ENCODE measurements at regions not wholly inside any gene's neighbourhood (a gene's known extent, or its start where the extent isn't known, plus 50 kb on each side); places are given as distances from the start of the nearest gene placed in this dataset.

- no peaks in the 10 kb centered on the region for H3K9me3 ChIP-seq (ENCODE audit: control insufficient read depth in 2 of 2, low read length in 2 of 2)
- ATAC-seq (ENCODE audit: low read depth in 2 of 2) (no peak), DNase-seq (no peak)
- H3K27ac ChIP-seq (ENCODE audit: insufficient read depth, low read length, poor library complexity, severe bottlenecking): peak overlapping the region; percentile 57
- H3K27me3 ChIP-seq (ENCODE audit: control insufficient read depth, insufficient read depth, low read length): no peaks in the 10 kb centered on the region
- Mint-ChIP-seq H3K4me3 (peak overlapping the region in 3 of 4 donors; percentile 60 to 81 (median 75)), H3K36me3 (no peaks in the 10 kb centered on the region), H3K9me3 (no peaks in the 10 kb centered on the region), H3K27ac (peak overlapping the region; percentile 63 to 96 (median 90)), H3K4me1 (peaks cover 0 to 74% (median 27%) of the 10 kb centered on the region in 4 donors), H3K27me3 (no peaks in the 10 kb centered on the region)
- H3K4me1 ChIP-seq (ENCODE audit: control insufficient read depth, insufficient read depth, low read length, poor library complexity, severe bottlenecking): peaks cover 67% of the 10 kb centered on the region
- peaks cover 13% of the 10 kb centered on the region for H3K36me3 ChIP-seq (ENCODE audit: control insufficient read depth, insufficient read depth, low read length)
- H3K4me3 ChIP-seq (ENCODE audit: low read depth, low read length): peak overlapping the region; percentile 15
Observed at GRCh38 chr17:77420095-77420803, 279.5 kb downstream of the SEC14L1 start.

GRCh38 chr17:77420804-77421629 lies 280.2 kb downstream of the SEC14L1 start:
- Histone ChIP-seq H3K9me3 (ENCODE audit: control insufficient read depth in 2 of 2, low read length in 2 of 2) (no peaks in the 10 kb centered on the region), H3K4me1 (ENCODE audit: control insufficient read depth, insufficient read depth, low read length, poor library complexity, severe bottlenecking) (peaks cover 69% of the 10 kb centered on the region), H3K36me3 (ENCODE audit: control insufficient read depth, insufficient read depth, low read length) (peaks cover 13% of the 10 kb centered on the region), H3K27ac (ENCODE audit: insufficient read depth, low read length, poor library complexity, severe bottlenecking) (peak overlapping the region; percentile 57), H3K4me3 (ENCODE audit: low read depth, low read length) (peak overlapping the region; percentile 15), H3K27me3 (ENCODE audit: control insufficient read depth, insufficient read depth, low read length) (no peaks in the 10 kb centered on the region)
- Mint-ChIP-seq H3K9me3 (no peaks in the 10 kb centered on the region), H3K27ac (peak overlapping the region; percentile 66 to 96 (median 90)), H3K4me3 (peak overlapping the region; percentile 60 to 81 (median 72)), H3K36me3 (no peaks in the 10 kb centered on the region), H3K4me1 (peaks cover 0 to 74% (median 25%) of the 10 kb centered on the region in 4 donors), H3K27me3 (no peaks in the 10 kb centered on the region)
- DNase-seq: peak in 1 of 3 donors; percentile 39
- peak; percentile 19 to 41 for ATAC-seq (ENCODE audit: low read depth in 2 of 2)

DNA sequence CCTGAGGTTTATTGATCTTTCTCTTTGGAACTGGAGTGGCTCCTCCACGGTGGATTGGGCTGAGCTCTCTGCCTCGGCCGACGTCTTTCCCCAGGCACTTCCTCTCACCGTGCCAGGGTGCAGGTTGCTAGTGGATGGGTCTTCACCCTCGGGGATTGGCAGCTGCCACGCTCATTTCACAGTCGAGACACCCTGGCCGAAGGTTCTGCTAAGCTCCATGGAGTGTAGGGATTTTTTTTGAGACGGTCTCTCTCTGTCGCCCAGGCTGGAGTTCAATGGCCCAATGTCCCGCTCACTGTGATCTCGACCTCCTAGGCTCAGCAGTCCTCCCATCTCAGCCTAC lies 280.8 kb downstream of the SEC14L1 start:
- ATAC-seq (ENCODE audit: low read depth in 2 of 2) (no peak), DNase-seq (no peak)
- Mint-ChIP-seq H3K9me3 (no peaks in the 10 kb centered on the region), H3K27me3 (no peaks in the 10 kb centered on the region), H3K4me3 (peak overlapping the region; percentile 60 to 81 (median 72)), H3K36me3 (no peaks in the 10 kb centered on the region), H3K27ac (peak overlapping the region in 2 of 3 donors; percentile 90 to 96), H3K4me1 (peaks cover 0 to 74% (median 24%) of the 10 kb centered on the region in 4 donors)
- peaks cover 69% of the 10 kb centered on the region for H3K4me1 ChIP-seq (ENCODE audit: control insufficient read depth, insufficient read depth, low read length, poor library complexity, severe bottlenecking)
- peaks cover 10% of the 10 kb centered on the region for H3K36me3 ChIP-seq (ENCODE audit: control insufficient read depth, insufficient read depth, low read length)
- H3K4me3 ChIP-seq (ENCODE audit: low read depth, low read length): no peak overlapping the region
- H3K27ac ChIP-seq (ENCODE audit: insufficient read depth, low read length, poor library complexity, severe bottlenecking): peak overlapping the region; percentile 57
- no peaks in the 10 kb centered on the region for H3K9me3 ChIP-seq (ENCODE audit: control insufficient read depth in 2 of 2, low read length in 2 of 2)
- H3K27me3 ChIP-seq (ENCODE audit: control insufficient read depth, insufficient read depth, low read length): no peaks in the 10 kb centered on the region

DNA sequence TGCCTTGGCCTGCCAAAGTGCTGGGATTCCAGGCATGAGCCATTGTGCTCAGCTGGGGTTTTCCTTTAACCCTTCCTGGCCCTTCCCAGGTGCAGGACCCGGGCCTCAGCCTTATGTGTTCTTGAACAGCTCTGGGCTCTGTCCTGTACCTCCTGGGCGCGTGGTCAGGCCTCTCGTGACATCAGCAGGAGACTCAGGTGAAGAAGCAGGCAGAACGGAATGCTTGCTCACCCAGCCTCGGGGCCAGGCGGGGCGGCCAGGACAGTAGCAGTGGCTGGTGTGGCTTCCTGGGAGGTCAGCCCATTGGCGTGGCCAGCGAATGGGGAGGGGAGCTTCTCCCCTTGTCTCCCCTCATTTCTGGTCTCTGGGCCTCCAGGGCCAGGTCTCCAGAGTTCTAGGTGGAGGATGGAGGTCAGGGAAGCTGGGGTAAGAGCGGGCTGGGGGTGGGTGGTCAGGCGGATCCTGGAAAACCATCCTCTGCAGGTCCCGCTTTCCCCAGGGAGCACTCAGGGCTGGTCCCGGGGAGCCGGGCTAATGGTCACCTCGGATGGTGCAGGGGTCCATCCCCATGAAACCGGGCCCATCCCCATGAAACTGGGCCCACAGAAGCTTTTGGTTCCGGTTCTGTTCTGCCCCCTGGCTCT lies 281.5 kb downstream of the SEC14L1 start:
- Histone ChIP-seq H3K9me3 (ENCODE audit: control insufficient read depth in 2 of 2, low read length in 2 of 2) (no peaks in the 10 kb centered on the region), H3K27me3 (ENCODE audit: control insufficient read depth, insufficient read depth, low read length) (no peaks in the 10 kb centered on the region), H3K36me3 (ENCODE audit: control insufficient read depth, insufficient read depth, low read length) (peaks cover 9% of the 10 kb centered on the region), H3K27ac (ENCODE audit: insufficient read depth, low read length, poor library complexity, severe bottlenecking) (peak overlapping the region; percentile 2), H3K4me1 (ENCODE audit: control insufficient read depth, insufficient read depth, low read length, poor library complexity, severe bottlenecking) (peaks cover 68% of the 10 kb centered on the region), H3K4me3 (ENCODE audit: low read depth, low read length) (no peak overlapping the region)
- H3K27me3 Mint-ChIP-seq: no peaks in the 10 kb centered on the region
- H3K36me3 Mint-ChIP-seq: no peaks in the 10 kb centered on the region
- DNase-seq (no peak), ATAC-seq (ENCODE audit: low read depth in 2 of 2) (no peak)
- H3K4me1 Mint-ChIP-seq: peaks cover 0 to 74% (median 27%) of the 10 kb centered on the region in 4 donors
- no peak overlapping the region for H3K4me3 Mint-ChIP-seq
- H3K27ac Mint-ChIP-seq: peak overlapping the region; percentile 55 to 82 (median 78)
- H3K9me3 Mint-ChIP-seq: no peaks in the 10 kb centered on the region

GRCh38 chr17:77422748-77423113 lies 282.0 kb downstream of the SEC14L1 start:
- H3K9me3 Mint-ChIP-seq: no peaks in the 10 kb centered on the region
- H3K9me3 ChIP-seq (ENCODE audit: control insufficient read depth in 2 of 2, low read length in 2 of 2): no peaks in the 10 kb centered on the region
- no peaks in the 10 kb centered on the region for H3K27me3 Mint-ChIP-seq
- H3K27me3 ChIP-seq (ENCODE audit: control insufficient read depth, insufficient read depth, low read length): no peaks in the 10 kb centered on the region
- peaks cover 71% of the 10 kb centered on the region for H3K4me1 ChIP-seq (ENCODE audit: control insufficient read depth, insufficient read depth, low read length, poor library complexity, severe bottlenecking)
- H3K36me3 ChIP-seq (ENCODE audit: control insufficient read depth, insufficient read depth, low read length): peaks cover 6% of the 10 kb centered on the region
- H3K4me1 Mint-ChIP-seq: peaks cover 0 to 74% (median 26%) of the 10 kb centered on the region in 4 donors
- ATAC-seq (ENCODE audit: low read depth in 2 of 2) (no peak), DNase-seq (no peak)
- H3K27ac Mint-ChIP-seq: peak overlapping the region; percentile 74 to 82 (median 78)
- no peaks in the 10 kb centered on the region for H3K36me3 Mint-ChIP-seq
- H3K27ac ChIP-seq (ENCODE audit: insufficient read depth, low read length, poor library complexity, severe bottlenecking): peak overlapping the region; percentile 2
- peak overlapping the region in 3 of 4 donors; percentile 14 to 64 (median 36) for H3K4me3 Mint-ChIP-seq
- no peak overlapping the region for H3K4me3 ChIP-seq (ENCODE audit: low read depth, low read length)

- Histone ChIP-seq H3K4me3 (ENCODE audit: low read depth, low read length) (no peak overlapping the region), H3K36me3 (ENCODE audit: control insufficient read depth, insufficient read depth, low read length) (peaks cover 5% of the 10 kb centered on the region), H3K9me3 (ENCODE audit: control insufficient read depth in 2 of 2, low read length in 2 of 2) (no peaks in the 10 kb centered on the region), H3K27me3 (ENCODE audit: control insufficient read depth, insufficient read depth, low read length) (no peaks in the 10 kb centered on the region), H3K4me1 (ENCODE audit: control insufficient read depth, insufficient read depth, low read length, poor library complexity, severe bottlenecking) (peaks cover 75% of the 10 kb centered on the region), H3K27ac (ENCODE audit: insufficient read depth, low read length, poor library complexity, severe bottlenecking) (peak overlapping the region; percentile 33)
- Mint-ChIP-seq H3K4me3 (no peak overlapping the region), H3K27me3 (no peaks in the 10 kb centered on the region), H3K9me3 (no peaks in the 10 kb centered on the region), H3K27ac (peak overlapping the region; percentile 48 to 78 (median 74)), H3K4me1 (peaks cover 0 to 78% (median 31%) of the 10 kb centered on the region in 4 donors), H3K36me3 (no peaks in the 10 kb centered on the region)
- no peak for DNase-seq
- no peak for ATAC-seq (ENCODE audit: low read depth in 2 of 2)
Observed at GRCh38 chr17:77423589-77424451, 283.1 kb downstream of the SEC14L1 start.
